ENCODE measurements at regions not wholly inside any gene's neighbourhood (a gene's known extent, or its start where the extent isn't known, plus 50 kb on each side); places are given as distances from the start of the nearest gene placed in this dataset.

- peaks cover 0 to 17% (median 0%) of the 10 kb centered on the region in 3 donors for H3K4me1 ChIP-seq
- H3K9me3 ChIP-seq = no peaks in the 10 kb centered on the region
- intact Hi-C loops (cut with DNase I) = no loop called here
- WGBS, 2 donors = 94 to 100% methylated on average over 1 of the region's 1 CpG
- H3K27ac ChIP-seq = no peak overlapping the region
- no peaks in the 10 kb centered on the region for H3K36me3 ChIP-seq
- H3K4me3 ChIP-seq = no peak overlapping the region
- H3K27me3 ChIP-seq = no peaks in the 10 kb centered on the region
- DNase-seq = no peak
- TF ChIP-seq CTCF (IDR thresholded peaks at IDR 0.05) = no peak
- no peak for TF ChIP-seq POLR2A (IDR thresholded peaks at IDR 0.05)
These were observed 215.7 kb upstream of the FGGY start for GRCh38 chr1:59081181-59081580.

- no peaks in the 10 kb centered on the region for H3K27me3 ChIP-seq
- H3K36me3 ChIP-seq = no peaks in the 10 kb centered on the region
- no peak for DNase-seq
- no peak overlapping the region for H3K4me3 ChIP-seq
- intact Hi-C loops (cut with DNase I) = no loop called here
- H3K4me1 ChIP-seq = peaks cover 0 to 17% (median 0%) of the 10 kb centered on the region in 3 donors
- 84 to 93% methylated on average over 5 of the region's 5 CpGs for WGBS, 2 donors
- TF ChIP-seq POLR2A (IDR thresholded peaks at IDR 0.05) (no peak), CTCF (IDR thresholded peaks at IDR 0.05) (no peak)
- H3K27ac ChIP-seq = no peak overlapping the region
- H3K9me3 ChIP-seq = no peaks in the 10 kb centered on the region
These were observed 215.1 kb upstream of the FGGY start for GRCh38 chr1:59081795-59082194.

GRCh38 chr1:59083946-59084865 lies 212.7 kb upstream of the FGGY start:
- WGBS, 2 donors = 53 to 73% methylated on average over 8 of the region's 9 CpGs
- DNase-seq = no peak
- H3K27ac ChIP-seq = peak overlapping the region in 2 of 4 donors; percentile 29 to 55
- H3K4me1 ChIP-seq = peaks cover 0 to 17% (median 0%) of the 10 kb centered on the region in 3 donors
- intact Hi-C loops (cut with DNase I) = no loop called here
- H3K4me3 ChIP-seq = no peak overlapping the region
- TF ChIP-seq POLR2A (IDR thresholded peaks at IDR 0.05) (no peak), CTCF (IDR thresholded peaks at IDR 0.05) (no peak)
- no peaks in the 10 kb centered on the region for H3K36me3 ChIP-seq
- H3K27me3 ChIP-seq = no peaks in the 10 kb centered on the region
- peaks cover 0 to 4% (median 3%) of the 10 kb centered on the region in 3 donors for H3K9me3 ChIP-seq

GRCh38 chr1:59085101-59085500 lies 211.8 kb upstream of the FGGY start:
- peaks cover 0 to 8% (median 0%) of the 10 kb centered on the region in 3 donors for H3K4me1 ChIP-seq
- H3K4me3 ChIP-seq = no peak overlapping the region
- 82 to 95% methylated on average over 3 of the region's 3 CpGs for whole genome bisulfite sequencing, 2 donors
- no peak for DNase-seq
- intact Hi-C loops (cut with DNase I) = no loop called here
- H3K36me3 ChIP-seq = no peaks in the 10 kb centered on the region
- H3K27ac ChIP-seq = no peak overlapping the region
- peaks cover 0 to 11% (median 7%) of the 10 kb centered on the region in 3 donors for H3K9me3 ChIP-seq
- no peaks in the 10 kb centered on the region for H3K27me3 ChIP-seq
- no peak for TF ChIP-seq POLR2A (IDR thresholded peaks at IDR 0.05)

- Histone ChIP-seq H3K27ac (no peak overlapping the region), H3K4me3 (no peak overlapping the region), H3K9me3 (peaks cover 0 to 11% (median 7%) of the 10 kb centered on the region in 3 donors), H3K27me3 (no peaks in the 10 kb centered on the region), H3K36me3 (no peaks in the 10 kb centered on the region), H3K4me1 (peaks cover 0 to 4% (median 0%) of the 10 kb centered on the region in 3 donors)
- intact Hi-C loops (cut with DNase I) = no loop called here
- WGBS, 2 donors = 87 to 95% methylated on average over 4 of the region's 4 CpGs
- TF ChIP-seq POLR2A (IDR thresholded peaks at IDR 0.05) (no peak), CTCF (IDR thresholded peaks at IDR 0.05) (no peak)
- DNase-seq = no peak
These were observed 207.7 kb upstream of the FGGY start for GRCh38 chr1:59089036-59089798.
